ENCODE measurements at regions not wholly inside any gene's neighbourhood (a gene's known extent, or its start where the extent isn't known, plus 50 kb on each side); places are given as distances from the start of the nearest gene placed in this dataset.
A peak's percentile ranks its signal among the peaks of the same experiment; 100 is the strongest.

DNA sequence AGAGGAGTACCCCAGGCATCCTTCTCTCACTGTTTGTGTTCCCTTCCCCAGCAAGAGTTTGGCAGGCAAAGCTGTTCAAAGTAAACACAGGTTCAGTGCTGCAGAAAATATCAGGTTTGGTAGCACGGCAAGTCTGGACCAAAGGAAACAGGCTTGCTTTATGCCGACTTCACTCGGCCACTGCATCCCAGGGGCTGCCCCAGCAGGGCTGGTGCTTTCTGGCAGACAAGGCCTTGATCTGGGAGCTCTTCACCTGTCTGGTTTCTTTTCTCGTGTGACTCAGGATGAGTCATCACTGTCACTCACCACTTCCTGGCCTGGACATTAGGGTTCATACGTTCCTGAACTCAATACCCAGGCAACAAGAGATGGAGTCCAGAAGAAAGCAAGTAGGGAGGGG is 52.6 kb upstream of the NAV2 start:
- Histone ChIP-seq H3K4me1 (replicated peaks in 1 of 2; ENCODE audit: control insufficient read depth in 2 of 2, insufficient read depth in 2 of 2, low read length in 2 of 2) (peaks cover 0 to 6% of the 10 kb centered on the region in 2 experiments; a peak in 2 of 5 replicates), H3K36me3 (ENCODE audit: control insufficient read depth, insufficient read depth, low read length) (no peaks in the 10 kb centered on the region), H3K4me3 (no peak overlapping the region), H3K9me1 (ENCODE audit: control insufficient read depth, insufficient read depth, low read length) (no peaks in the 10 kb centered on the region), H3K27ac (ENCODE audit: extremely low read depth, low read depth, low read length) (no peak overlapping the region), H3K9ac (ENCODE audit: insufficient read depth in 1 of 2, low read depth in 2 of 2, low read length in 2 of 2) (no peak overlapping the region), H3K9me3 (replicated peaks; ENCODE audit: control insufficient read depth, insufficient read depth, low read depth, low read length) (no peaks in the 10 kb centered on the region), H2AFZ (ENCODE audit: low read depth, low read length) (no peak overlapping the region), H4K20me1 (replicated peaks; ENCODE audit: control insufficient read depth, insufficient read depth, low read length) (no peaks in the 10 kb centered on the region), H3K27me3 (ENCODE audit: control insufficient read depth in 2 of 2, insufficient read depth in 2 of 2, low read length in 2 of 2) (no peaks in the 10 kb centered on the region), H3K4me2 (ENCODE audit: insufficient read depth, low read length) (peak overlapping the region; percentile 4; the same call in 1 of the 2 replicates), H3K79me2 (ENCODE audit: control insufficient read depth, insufficient read depth, low read length) (no peaks in the 10 kb centered on the region)
- CTCF ChIA-PET (ENCODE audit: low intra/inter-chr PET ratio), result no interaction called here
- DNase-seq (ENCODE audit: extremely low read depth in 1 of 4, low spot score in 3 of 4) (peak; percentile 47 to 61 (median 53)), ATAC-seq (peak; percentile 92), FAIRE-seq (peak; percentile 85)
- WGBS (ENCODE audit: insufficient coverage, low coverage, missing lambda C conversion rate), result 2% methylated on average over 5 of the region's 5 CpGs
- in situ Hi-C loops (cut with MboI), result no loop called here
- POLR2A ChIA-PET, result interaction anchor here (0.6 to 1.7 kb wide), 3 partner anchors 11 to 120 kb away, joined by 3 to 6 read pairs (median 3); no protein-coding TSS in a partner anchor
- BruUV-seq (replicated peaks), result no TSS peak
- intact Hi-C loops (cut with micrococcal nuclease), result no loop called here
- 0 out of 2 replicates have a peak, but pooled peaks have one; percentile 17 for TF ChIP-seq ZNF316 (IDR thresholded peaks at IDR 0.05)
- TF ChIP-seq SREBF1 (IDR thresholded peaks at IDR 0.05; ENCODE audit: borderline replicate concordance, low read depth, low read length), result no peak
- TF ChIP-seq, protein P1, sequence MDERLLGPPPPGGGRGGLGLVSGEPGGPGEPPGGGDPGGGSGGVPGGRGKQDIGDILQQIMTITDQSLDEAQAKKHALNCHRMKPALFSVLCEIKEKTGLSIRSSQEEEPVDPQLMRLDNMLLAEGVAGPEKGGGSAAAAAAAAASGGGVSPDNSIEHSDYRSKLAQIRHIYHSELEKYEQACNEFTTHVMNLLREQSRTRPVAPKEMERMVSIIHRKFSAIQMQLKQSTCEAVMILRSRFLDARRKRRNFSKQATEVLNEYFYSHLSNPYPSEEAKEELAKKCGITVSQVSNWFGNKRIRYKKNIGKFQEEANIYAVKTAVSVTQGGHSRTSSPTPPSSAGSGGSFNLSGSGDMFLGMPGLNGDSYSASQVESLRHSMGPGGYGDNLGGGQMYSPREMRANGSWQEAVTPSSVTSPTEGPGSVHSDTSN (CRISPR knock-in tag; IDR thresholded peaks at IDR 0.05; ENCODE audit: low read depth), result peak; percentile 57; the same call in 1 of the 2 replicates
- TF ChIP-seq, protein P1 (tag; conservative IDR thresholded peaks at IDR 0.05; ENCODE audit: low read depth), result peak; percentile 54; the same call in 1 of the 2 replicates
- TF ChIP-seq FOS (IDR thresholded peaks at IDR 0.05; ENCODE audit: extremely low read depth, insufficient read length), result peak; percentile 61
- peak; percentile 96 for TF ChIP-seq JUN (IDR thresholded peaks at IDR 0.05; ENCODE audit: borderline replicate concordance, low read depth, low read length)
- TF ChIP-seq JUN (CRISPR knock-in tag; IDR thresholded peaks at IDR 0.05; ENCODE audit: borderline replicate concordance), result no peak
- TF ChIP-seq, protein P2, sequence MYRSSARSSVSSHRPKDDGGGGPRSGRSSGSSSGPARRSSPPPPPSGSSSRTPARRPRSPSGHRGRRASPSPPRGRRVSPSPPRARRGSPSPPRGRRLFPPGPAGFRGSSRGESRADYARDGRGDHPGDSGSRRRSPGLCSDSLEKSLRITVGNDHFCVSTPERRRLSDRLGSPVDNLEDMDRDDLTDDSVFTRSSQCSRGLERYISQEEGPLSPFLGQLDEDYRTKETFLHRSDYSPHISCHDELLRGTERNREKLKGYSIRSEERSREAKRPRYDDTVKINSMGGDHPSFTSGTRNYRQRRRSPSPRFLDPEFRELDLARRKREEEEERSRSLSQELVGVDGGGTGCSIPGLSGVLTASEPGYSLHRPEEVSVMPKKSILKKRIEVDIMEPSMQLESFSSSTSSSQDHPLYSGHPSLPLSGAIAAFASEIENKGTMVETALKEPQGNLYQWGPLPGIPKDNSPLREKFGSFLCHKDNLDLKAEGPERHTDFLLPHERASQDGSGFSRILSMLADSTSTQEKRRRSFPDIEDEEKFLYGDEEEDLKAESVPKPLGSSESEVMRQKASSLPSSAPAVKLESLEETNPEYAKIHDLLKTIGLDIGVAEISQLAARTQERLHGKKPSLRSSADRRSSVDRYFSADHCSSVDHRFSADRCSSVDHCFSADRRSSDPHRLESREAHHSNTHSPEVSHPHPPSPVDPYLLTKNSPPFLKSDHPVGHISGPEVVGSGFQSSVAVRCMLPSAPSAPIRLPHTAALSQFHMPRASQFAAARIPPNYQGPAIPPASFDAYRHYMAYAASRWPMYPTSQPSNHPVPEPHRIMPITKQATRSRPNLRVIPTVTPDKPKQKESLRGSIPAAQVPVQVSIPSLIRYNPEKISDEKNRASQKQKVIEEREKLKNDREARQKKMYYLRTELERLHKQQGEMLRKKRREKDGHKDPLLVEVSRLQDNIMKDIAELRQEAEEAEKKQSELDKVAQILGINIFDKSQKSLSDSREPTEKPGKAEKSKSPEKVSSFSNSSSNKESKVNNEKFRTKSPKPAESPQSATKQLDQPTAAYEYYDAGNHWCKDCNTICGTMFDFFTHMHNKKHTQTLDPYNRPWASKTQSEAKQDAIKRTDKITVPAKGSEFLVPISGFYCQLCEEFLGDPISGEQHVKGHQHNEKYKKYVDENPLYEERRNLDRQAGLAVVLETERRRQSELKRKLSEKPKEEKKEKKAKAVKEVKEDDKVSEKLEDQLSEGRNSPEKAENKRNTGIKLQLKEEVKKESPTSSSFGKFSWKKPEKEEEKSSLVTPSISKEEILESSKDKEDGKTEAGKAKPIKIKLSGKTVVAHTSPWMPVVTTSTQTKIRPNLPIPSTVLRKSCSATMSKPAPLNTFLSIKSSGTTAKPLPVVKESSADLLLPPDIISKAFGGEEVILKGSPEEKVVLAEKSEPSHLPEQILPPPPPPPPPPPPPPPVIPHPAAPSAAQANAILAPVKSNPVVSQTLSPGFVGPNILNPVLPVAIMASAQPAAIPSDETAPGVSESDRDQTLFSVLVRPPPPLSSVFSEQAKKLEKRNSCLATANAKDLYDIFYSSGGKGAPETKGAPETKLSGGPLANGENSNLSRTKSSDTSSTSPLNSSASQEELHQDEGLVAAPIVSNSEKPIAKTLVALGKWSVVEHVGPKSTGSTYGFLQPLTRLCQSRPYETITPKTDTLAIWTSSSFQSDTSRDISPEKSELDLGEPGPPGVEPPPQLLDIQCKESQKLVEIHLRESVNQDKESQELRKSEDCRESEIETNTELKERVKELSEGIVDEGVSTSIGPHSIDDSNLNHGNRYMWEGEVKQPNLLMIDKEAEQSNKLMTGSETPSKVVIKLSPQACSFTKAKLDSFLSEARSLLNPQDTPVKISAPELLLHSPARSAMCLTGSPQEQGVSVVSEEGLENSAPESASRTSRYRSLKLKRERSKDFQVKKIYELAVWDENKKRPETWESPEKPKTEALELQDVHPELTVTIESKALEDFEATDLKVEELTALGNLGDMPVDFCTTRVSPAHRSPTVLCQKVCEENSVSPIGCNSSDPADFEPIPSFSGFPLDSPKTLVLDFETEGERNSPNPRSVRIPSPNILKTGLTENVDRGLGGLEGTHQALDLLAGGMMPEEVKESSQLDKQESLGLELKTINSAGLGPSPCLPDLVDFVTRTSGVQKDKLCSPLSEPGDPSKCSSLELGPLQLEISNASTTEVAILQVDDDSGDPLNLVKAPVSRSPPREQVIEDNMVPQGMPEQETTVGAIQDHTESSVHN (IDR thresholded peaks at IDR 0.05; ENCODE audit: borderline replicate concordance in 1 of 2, low read depth in 1 of 2), result no peak
- peak; percentile 90 for TF ChIP-seq MEIS2 (IDR thresholded peaks at IDR 0.05; ENCODE audit: partially characterized antibody)
- no peak for TF ChIP-seq ZNF263 (CRISPR knock-in tag; IDR thresholded peaks at IDR 0.05; ENCODE audit: borderline replicate concordance)
- TF ChIP-seq ARID1B (IDR thresholded peaks at IDR 0.05), result peak; percentile 69
- TF ChIP-seq MAFK (IDR thresholded peaks at IDR 0.05; ENCODE audit: low read length), result peak; percentile 17; the same call in 1 of the 2 replicates
- peak; percentile 77 for TF ChIP-seq SMARCE1 (IDR thresholded peaks at IDR 0.05)
